HG03521 (cell line): ENCODE measurements at regions not wholly inside any gene's neighbourhood (a gene's known extent, or its start where the extent isn't known, plus 50 kb on each side); places are given as distances from the start of the nearest gene placed in this dataset.

ENCODE experiments used
- ATAC-seq: cut with Tn5 transposase; IDR thresholded peaks from one replicate; pipeline ENCODE4 v1.9.1; 2021; ENCODE audit warnings: mild to moderate bottlenecking, moderate library complexity; ENCODE audit not compliant: unreplicated experiment

DNA sequence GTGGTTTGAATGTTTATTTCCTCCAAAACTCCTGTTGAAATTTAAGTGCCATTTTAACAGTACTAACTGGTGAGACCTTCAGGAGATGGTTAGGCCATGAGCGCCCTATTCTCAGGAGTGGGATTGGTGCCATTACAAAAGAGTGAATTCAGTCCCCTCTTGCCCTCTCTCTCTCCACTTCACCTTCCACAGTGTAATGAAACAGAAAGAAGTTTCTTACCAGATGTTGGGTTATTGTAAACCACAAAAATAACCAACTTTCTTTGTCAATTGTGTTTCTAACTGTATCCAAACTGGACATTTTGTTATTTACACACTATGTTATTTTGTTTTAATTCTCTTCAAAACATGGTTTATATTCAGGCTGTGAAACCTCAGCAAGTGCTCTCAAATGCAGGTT, 1734.3 kb downstream of the PCDH7 start:
- ATAC-seq = no peak

- ATAC-seq = no peak
Observed at GRCh38 chr4:32455231-32455630, 1735.1 kb downstream of the PCDH7 start.

DNA sequence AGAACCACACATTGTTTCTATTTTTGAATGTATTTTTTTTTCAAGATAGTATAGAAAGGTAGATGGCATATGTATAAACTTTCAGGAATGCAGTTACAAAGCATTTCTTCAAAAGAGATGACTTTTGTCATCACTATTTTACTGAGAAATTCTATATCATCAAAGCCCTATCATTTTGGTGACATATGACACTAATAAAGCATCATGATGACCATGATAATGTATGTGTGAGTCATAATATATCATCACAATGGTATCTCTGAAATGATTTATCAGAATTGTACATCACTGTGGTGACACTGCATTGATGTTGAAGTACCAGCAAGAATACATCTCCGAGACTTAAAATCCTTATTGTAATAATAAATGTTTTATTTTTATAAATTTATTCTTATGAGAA, 1740.8 kb downstream of the PCDH7 start:
- ATAC-seq = no peak

DNA sequence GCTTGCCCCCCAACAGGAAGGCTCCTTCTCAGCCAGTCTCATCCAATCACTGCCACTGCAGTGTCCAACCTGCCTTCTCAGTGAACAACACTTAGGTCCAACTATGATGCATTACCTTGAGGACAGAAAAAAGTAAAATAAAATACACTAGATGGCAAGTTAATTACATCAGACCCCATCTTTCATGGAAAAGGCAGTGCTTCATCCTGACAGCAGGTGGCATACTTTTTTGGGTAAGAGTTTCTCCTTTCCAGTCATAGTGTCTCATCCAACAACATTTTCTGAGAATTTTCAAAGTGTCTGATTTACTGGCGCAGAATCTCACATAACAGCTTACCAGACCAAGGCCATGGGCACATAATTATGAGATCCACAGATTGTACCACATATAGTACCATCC, 1742.8 kb downstream of the PCDH7 start:
- no peak for ATAC-seq

- ATAC-seq = no peak
Observed at GRCh38 chr4:32470087-32470585, 1750.0 kb downstream of the PCDH7 start.

DNA sequence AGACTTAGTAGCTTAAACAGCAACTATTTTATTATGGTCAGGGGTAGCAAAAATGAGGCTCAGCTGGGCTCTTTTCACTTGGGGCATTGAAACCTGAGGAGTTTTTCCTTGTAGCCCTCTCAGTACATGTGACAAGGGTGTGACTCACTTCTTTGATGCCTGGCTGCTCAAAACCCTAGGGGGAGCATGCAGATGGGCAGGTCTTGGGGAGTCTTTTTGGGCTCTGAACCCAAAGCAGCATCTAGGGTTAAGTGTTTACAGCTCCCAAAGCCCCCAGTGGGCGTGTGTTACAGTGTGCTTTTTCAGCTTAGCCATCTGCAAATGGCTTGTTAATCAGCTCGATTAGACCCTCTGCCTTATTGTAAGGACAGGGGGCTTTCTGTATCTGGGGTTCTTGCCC, 1752.7 kb downstream of the PCDH7 start:
- ATAC-seq = no peak

DNA sequence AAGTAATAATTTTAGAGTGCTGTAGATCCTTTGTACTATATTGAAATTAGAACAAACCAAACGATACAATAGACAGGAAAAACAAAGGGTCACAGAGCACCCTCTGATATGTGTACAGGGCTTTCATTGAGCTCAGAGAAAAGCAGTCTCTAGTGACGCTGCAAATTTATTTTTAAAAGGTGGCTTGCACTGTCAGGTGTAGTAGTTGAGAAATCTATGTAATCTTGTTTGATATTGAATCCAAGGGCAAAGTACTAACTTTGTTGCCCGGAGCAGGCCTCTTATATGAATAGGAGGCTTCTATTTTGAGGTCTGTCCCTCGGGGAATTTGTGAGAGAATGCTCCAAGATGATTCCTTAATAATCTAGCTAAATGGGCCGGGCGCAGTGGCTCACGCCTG, 1755.5 kb downstream of the PCDH7 start:
- ATAC-seq = no peak

DNA sequence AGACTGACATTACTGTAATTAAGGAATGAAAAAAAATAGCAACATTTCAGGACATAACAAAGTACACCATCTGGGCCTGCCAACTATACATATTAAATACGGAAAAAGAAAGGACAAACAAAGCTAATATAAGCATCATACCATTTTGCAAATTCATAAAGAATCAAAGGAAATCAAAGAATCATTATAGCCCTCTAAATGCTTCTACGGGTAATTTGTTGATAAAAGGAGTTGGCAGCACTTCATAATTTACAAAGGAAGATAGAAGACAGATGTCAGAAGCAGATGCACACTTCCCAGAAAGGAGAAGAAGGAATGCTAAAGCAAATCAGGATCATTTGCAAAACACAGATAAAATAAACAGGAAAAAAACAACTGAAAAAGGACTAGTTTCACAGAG, 1757.3 kb downstream of the PCDH7 start:
- ATAC-seq = no peak

- ATAC-seq = no peak
Observed at GRCh38 chr4:32485956-32486355, 1765.8 kb downstream of the PCDH7 start.

DNA sequence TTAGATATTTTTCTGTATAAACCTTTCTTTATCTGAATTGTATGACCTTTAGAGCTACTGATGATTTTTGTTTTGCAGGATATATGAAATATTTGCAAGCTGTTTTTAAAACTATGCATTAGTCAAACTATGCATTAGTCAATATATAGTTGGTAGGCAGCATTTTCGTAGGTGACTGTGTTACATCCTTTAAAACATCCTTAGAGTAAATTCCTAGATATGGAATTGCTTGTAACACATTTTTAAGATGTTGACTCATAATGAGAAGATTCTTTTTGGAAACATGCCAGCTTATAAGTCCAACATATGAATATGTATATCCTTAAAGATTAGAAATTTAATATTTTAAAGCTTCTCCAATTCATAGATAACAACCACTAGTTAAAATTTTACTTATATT, 1768.5 kb downstream of the PCDH7 start:
- no peak for ATAC-seq

GRCh38 chr4:32499171-32499570, 1779.0 kb downstream of the PCDH7 start:
- no peak for ATAC-seq

- no peak for ATAC-seq
Observed at GRCh38 chr4:32503241-32503640, 1783.1 kb downstream of the PCDH7 start.

DNA sequence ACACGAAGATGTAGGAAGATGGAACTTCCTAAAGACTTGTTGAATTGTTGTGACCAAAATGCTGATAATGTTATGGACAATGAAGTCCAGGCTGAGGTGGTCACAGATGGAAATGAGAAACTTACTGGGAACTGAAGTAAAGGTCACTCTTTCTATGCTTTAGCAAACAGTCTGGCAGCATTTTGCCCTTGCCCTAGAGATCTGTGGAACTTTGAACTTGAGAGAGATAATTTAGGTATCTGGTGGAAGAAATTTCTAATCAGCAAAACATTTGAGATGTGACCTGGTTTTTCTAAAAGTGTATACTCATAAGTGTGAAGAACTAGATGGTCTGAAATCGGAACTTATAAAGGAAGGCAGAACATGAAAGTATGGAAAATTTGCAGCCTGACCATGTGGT, 1785.9 kb downstream of the PCDH7 start:
- no peak for ATAC-seq

DNA sequence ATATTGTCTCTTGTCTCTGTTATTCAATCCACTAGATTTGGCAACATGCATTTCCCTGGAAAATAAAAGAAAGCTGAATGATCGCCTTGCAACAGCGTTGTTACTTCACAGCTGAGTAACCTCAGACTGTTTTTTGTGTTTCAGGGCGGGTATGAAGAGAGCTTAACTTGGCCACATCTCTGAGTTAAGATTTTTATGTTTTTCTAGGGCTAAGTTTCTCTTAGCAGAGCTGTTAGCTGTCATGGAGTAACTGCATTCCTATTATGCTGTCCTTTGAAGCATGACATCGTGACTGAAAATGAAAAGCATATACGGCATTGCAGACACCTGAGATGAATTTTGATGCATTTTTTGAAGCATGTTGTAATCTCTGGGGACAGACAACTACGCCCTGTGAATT, 1798.9 kb downstream of the PCDH7 start:
- no peak for ATAC-seq

- no peak for ATAC-seq
Observed at GRCh38 chr4:32525420-32525819, 1805.3 kb downstream of the PCDH7 start.

- no peak for ATAC-seq
Observed at GRCh38 chr4:32544846-32545245, 1824.7 kb downstream of the PCDH7 start.

- no peak for ATAC-seq
Observed at GRCh38 chr4:32551943-32552342, 1831.8 kb downstream of the PCDH7 start.

DNA sequence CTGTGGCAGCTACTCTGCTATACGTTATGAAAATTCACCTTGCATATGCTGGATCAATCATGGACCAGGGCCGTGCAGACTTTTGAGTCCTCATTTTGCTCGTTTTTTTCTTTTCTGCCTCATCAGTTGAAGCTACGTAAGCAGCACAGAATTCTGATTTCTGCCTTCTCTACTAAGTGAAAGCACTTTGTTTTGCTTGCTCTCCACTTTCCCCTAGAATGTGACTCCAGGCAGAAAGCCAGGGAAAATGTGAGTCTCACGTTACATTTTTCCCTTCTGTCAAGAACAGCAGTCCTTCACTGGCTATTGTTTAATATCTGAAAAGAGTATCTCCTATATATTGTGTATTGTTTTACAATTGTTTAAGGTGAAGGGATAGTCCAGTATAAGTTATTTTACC, 1840.1 kb downstream of the PCDH7 start:
- no peak for ATAC-seq

DNA sequence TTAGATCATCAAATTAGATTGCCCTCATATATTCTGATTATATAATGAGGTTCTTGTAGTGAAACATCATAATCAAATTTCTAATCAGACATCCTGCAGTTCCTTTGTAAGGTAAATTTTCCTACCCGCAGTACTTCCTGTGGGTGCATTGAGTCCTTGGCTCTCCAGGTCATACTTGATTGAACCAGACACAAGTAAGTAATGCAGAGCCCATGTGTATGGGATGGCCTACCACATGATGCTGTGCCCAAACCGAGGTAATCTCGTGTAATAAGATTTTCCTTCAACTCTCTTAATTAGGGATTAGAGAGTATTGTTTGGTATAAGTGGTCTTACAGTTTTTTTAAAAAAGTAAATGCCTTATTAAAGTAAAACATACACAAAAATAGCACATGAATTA, 1841.8 kb downstream of the PCDH7 start:
- no peak for ATAC-seq

DNA sequence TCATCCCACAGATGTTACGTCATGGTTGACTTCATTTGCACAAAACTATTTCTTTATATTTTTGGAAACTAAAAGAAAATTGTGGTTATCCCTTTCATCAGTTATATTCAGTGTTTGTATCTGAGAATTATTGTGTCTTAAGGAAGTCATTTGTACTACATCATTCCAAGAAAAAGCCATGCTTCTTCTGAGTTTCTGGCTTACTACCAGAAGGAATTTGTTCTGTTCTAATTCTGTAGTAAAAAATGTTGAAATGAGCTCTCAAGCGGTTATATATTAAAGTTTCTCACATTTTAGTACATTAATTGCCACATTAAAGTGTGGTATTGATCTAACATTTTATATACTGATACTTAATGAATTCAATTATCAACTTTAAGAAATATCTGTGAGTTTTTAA, 1844.5 kb downstream of the PCDH7 start:
- ATAC-seq = no peak

GRCh38 chr4:32569861-32570260, 1849.7 kb downstream of the PCDH7 start:
- no peak for ATAC-seq

GRCh38 chr4:32572366-32572765, 1852.2 kb downstream of the PCDH7 start:
- no peak for ATAC-seq

GRCh38 chr4:32574803-32575202, 1854.6 kb downstream of the PCDH7 start:
- no peak for ATAC-seq

DNA sequence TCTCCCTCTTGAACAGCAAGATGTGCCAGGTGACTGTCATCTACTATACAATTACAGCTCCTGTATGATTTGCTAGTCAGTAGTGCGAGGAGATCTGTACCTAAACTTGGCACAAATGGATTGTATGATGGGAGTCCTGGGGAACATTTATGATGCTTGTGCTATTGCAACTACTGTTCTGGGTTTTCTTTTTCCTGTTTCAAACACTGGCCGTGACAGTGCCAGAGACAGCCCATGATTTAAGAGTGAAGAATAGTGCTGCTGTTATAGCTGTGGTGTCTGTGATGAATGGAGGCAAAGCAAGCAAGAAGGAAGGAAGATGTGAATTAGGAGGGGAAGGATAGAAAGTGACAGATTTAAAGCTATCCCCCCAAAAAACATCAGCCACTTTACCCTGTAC, 1868.9 kb downstream of the PCDH7 start:
- ATAC-seq = no peak
